HepG2 (cell line): ENCODE measurements at regions not wholly inside any gene's neighbourhood (a gene's known extent, or its start where the extent isn't known, plus 50 kb on each side); places are given as distances from the start of the nearest gene placed in this dataset.

Source experiments
- ATAC-seq: fragments of 200-7000 bp; cut with Tn5 transposase; 3 replicates; pipeline ENCODE4 v1.9.1; 2020; ENCODE audit warnings: mild to moderate bottlenecking, moderate library complexity
- BruUV-seq: library from RNA; stranded (reverse); fragments of 400-500 nt; replicated peaks from 2 replicates; lab custom pipeline; 2021; lab: Mats Ljungman, UMichigan
- CTCF ChIA-PET: fragments of 300-600 bp; formaldehyde crosslinking; extraction: SDS; loops from one replicate; lab custom pipeline; 2021; ENCODE audit warnings: low total read pairs, inconsistent platforms, low intra/inter-chr PET ratio; lab: Yijun Ruan, JAX
- POLR2A ChIA-PET: fragments of 350-600 bp; sonication (Branson Sonifier 250); formaldehyde crosslinking; loops from one replicate; lab custom pipeline; 2020; ENCODE audit warnings: antibody characterized with exemption, inconsistent platforms; lab: Yijun Ruan, JAX
- DNase-seq: peaks from one replicate; pipeline ENCODE4 v3.0.0-alpha.2; 2015; ENCODE audit warnings: low spot score
- FAIRE-seq: peaks from 3 replicates; lab custom pipeline; 2011; peaks lifted over from hg19 to GRCh38; lab: Jason Lieb, UNC
- H2AFZ ChIP-seq: one replicate; pipeline ENCODE4 v1.6.1; 2011; ENCODE audit warnings: low read length, inconsistent platforms
- H3K27ac ChIP-seq: fragments of 300-600 bp; 3 replicates; pipeline ENCODE4 v1.8.0; 2011; ENCODE audit warnings: mixed run types, mild to moderate bottlenecking, mixed read lengths, low read length, inconsistent platforms; ENCODE audit not compliant: insufficient read depth; ENCODE audit errors: extremely low read length
- H3K27me3 ChIP-seq, 2 experiments: fragments of 200-600 bp in 1 of 2; 2 replicates in 1 of 2; 3 replicates in 1 of 2; pipeline versions ENCODE4 v1.6.0 to v1.8.0; 2011; ENCODE audit warnings: low read length in 2 of 2, mild to moderate bottlenecking in 2 of 2, moderate library complexity in 2 of 2, inconsistent platforms in 1 of 2; ENCODE audit not compliant: insufficient read depth in 2 of 2, control insufficient read depth in 1 of 2
- H3K36me3 ChIP-seq, 2 experiments: fragments of 200-600 bp in 1 of 2; replicated peaks in 1 of 2; 2 replicates in 1 of 2; 3 replicates in 1 of 2; pipeline versions ENCODE4 v1.5.1 to v1.8.0; 2011; ENCODE audit warnings: low read length in 2 of 2, inconsistent platforms in 1 of 2; ENCODE audit not compliant: insufficient read depth in 2 of 2, control insufficient read depth in 1 of 2
- H3K4me1 ChIP-seq: 2 replicates; pipeline ENCODE4 v1.5.1; 2012; ENCODE audit warnings: low read length, inconsistent platforms; ENCODE audit not compliant: insufficient read depth
- H3K4me2 ChIP-seq: 2 replicates; pipeline ENCODE4 v1.6.0; 2011; ENCODE audit warnings: low read depth, low read length, inconsistent platforms
- H3K4me3 ChIP-seq, 3 experiments: fragments of 200-600 bp in 1 of 3; sonication (generic), shearing (Covaris generic) in 1 of 3; replicated peaks in 1 of 3; 2 replicates each; pipeline ENCODE4 v1.5.1; 2011 to 2016; ENCODE audit warnings: low read length in 3 of 3, inconsistent platforms in 2 of 3, low read depth in 2 of 3, mild to moderate bottlenecking in 2 of 3, control low read depth in 1 of 3, mixed read lengths in 1 of 3; ENCODE audit not compliant: insufficient read depth in 1 of 3
- H3K79me2 ChIP-seq: one replicate; pipeline ENCODE4 v1.6.1; 2011; ENCODE audit warnings: low read length, inconsistent platforms; ENCODE audit not compliant: insufficient read depth
- H3K9ac ChIP-seq: 2 replicates; pipeline ENCODE4 v1.6.0; 2011; ENCODE audit warnings: mild to moderate bottlenecking, low read depth, low read length, inconsistent platforms; ENCODE audit not compliant: insufficient read depth
- H3K9me3 ChIP-seq: 2 replicates; pipeline ENCODE4 v1.5.1; 2012; ENCODE audit warnings: mild to moderate bottlenecking, low read length
- H4K20me1 ChIP-seq: 2 replicates; pipeline ENCODE4 v1.6.0; 2011; ENCODE audit warnings: inconsistent platforms, mild to moderate bottlenecking, low read length, moderate library complexity; ENCODE audit not compliant: insufficient read depth
- CENPX ChIP-seq: sonication (generic); formaldehyde crosslinking; IDR thresholded peaks from 2 replicates; pipeline ENCODE4 v1.9.0; 2021; ENCODE audit warnings: mild to moderate bottlenecking, missing genetic modification reagents, moderate library complexity
- KAT8 ChIP-seq: IDR thresholded peaks from 2 replicates; pipeline ENCODE4 v1.6.1; 2016; ENCODE audit warnings: missing genetic modification reagents, missing compliant biosample characterization
- NR2F2 ChIP-seq: IDR thresholded peaks from 2 replicates; pipeline ENCODE4 v1.6.1; 2012; ENCODE audit warnings: low read depth, inconsistent platforms, borderline replicate concordance
- ZEB1 ChIP-seq: IDR thresholded peaks from 2 replicates; pipeline ENCODE4 v1.6.1; 2012; ENCODE audit warnings: mild to moderate bottlenecking, low read depth, inconsistent platforms; ENCODE audit not compliant: insufficient replicate concordance
- ZNF18 ChIP-seq: sonication (generic); formaldehyde crosslinking; IDR thresholded peaks from 2 replicates; pipeline ENCODE4 v1.8.0; 2022; ENCODE audit warnings: mild to moderate bottlenecking, missing genetic modification reagents; ENCODE audit not compliant: insufficient replicate concordance
- ZNF180 ChIP-seq: sonication (generic); formaldehyde crosslinking; IDR thresholded peaks from 2 replicates; pipeline ENCODE4 v1.4.0; 2020; ENCODE audit warnings: low read depth, missing genetic modification reagents, borderline replicate concordance
- ZNF3 ChIP-seq: IDR thresholded peaks from 2 replicates; pipeline ENCODE4 v1.7.0; 2017; ENCODE audit warnings: inconsistent platforms
- ZNF607 ChIP-seq: sonication (generic); formaldehyde crosslinking; IDR thresholded peaks from 2 replicates; pipeline ENCODE4 v1.5.1; 2020; ENCODE audit warnings: missing genetic modification reagents, mild to moderate bottlenecking, borderline replicate concordance
- ZNF616 ChIP-seq: sonication (generic); formaldehyde crosslinking; IDR thresholded peaks from 2 replicates; pipeline ENCODE4 v1.5.0; 2020; ENCODE audit warnings: low read depth, mild to moderate bottlenecking, missing genetic modification reagents
- ZNF891 ChIP-seq: sonication (generic); formaldehyde crosslinking; IDR thresholded peaks from 2 replicates; pipeline ENCODE4 v1.5.0; 2020; ENCODE audit warnings: mild to moderate bottlenecking, missing genetic modification reagents
- WGBS: methylation state at CpG from one replicate; pipeline ENCODE4 v1.1.6; 2017; ENCODE audit warnings: low lambda C conversion rate; 5-methylcytosine and 5-hydroxymethylcytosine counted together
- in situ Hi-C: cut with HindIII; loops from 2 replicates; pipeline ENCODE4 v1.10.0; 2017; ENCODE audit warnings: low pct_unique_long_range_greater_than_20kb; ENCODE audit not compliant: extremely low pct_ligation_motif_present
- intact Hi-C: fragments of 100-400 bp; cut with micrococcal nuclease; formaldehyde crosslinking; loops from one replicate; pipeline ENCODE4 v1.10.0; 2022; ENCODE audit not compliant: unreplicated experiment
- TF ChIP-seq, protein P1 (sequence below): sonication (generic); formaldehyde crosslinking; IDR thresholded peaks from 2 replicates; pipeline ENCODE4 v1.5.1; 2020; ENCODE audit warnings: missing genetic modification reagents, mild to moderate bottlenecking, borderline replicate concordance

- no peak overlapping the region for H2AFZ ChIP-seq
- in situ Hi-C loops: no loop called here
- no peak overlapping the region for H3K4me2 ChIP-seq
- no peak for DNase-seq
- 6% methylated on average over 2 of the region's 2 CpGs for WGBS
- H3K36me3 ChIP-seq: no peaks in the 10 kb centered on the region
- no peak for ATAC-seq
- H3K9me3 ChIP-seq: no peaks in the 10 kb centered on the region
- H3K79me2 ChIP-seq: no peaks in the 10 kb centered on the region
- no peaks in the 10 kb centered on the region for H4K20me1 ChIP-seq
- ChIA-PET CTCF (no interaction called here), POLR2A (no interaction called here)
- intact Hi-C loops: no loop called here
- H3K9ac ChIP-seq: no peak overlapping the region
- TF ChIP-seq, protein P1, sequence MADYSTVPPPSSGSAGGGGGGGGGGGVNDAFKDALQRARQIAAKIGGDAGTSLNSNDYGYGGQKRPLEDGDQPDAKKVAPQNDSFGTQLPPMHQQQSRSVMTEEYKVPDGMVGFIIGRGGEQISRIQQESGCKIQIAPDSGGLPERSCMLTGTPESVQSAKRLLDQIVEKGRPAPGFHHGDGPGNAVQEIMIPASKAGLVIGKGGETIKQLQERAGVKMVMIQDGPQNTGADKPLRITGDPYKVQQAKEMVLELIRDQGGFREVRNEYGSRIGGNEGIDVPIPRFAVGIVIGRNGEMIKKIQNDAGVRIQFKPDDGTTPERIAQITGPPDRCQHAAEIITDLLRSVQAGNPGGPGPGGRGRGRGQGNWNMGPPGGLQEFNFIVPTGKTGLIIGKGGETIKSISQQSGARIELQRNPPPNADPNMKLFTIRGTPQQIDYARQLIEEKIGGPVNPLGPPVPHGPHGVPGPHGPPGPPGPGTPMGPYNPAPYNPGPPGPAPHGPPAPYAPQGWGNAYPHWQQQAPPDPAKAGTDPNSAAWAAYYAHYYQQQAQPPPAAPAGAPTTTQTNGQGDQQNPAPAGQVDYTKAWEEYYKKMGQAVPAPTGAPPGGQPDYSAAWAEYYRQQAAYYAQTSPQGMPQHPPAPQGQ: no peak
- TF ChIP-seq ZNF180 (CRISPR knock-in tag) (no peak), NR2F2 (no peak), ZNF607 (no peak), ZNF18 (CRISPR knock-in tag) (no peak), ZNF3 (CRISPR knock-in tag) (no peak), KAT8 (no peak), ZNF616 (CRISPR knock-in tag) (no peak), CENPX (CRISPR knock-in tag) (no peak), ZNF891 (CRISPR knock-in tag) (no peak), ZEB1 (no peak)
- BruUV-seq: no TSS peak
- no peak for FAIRE-seq
- H3K27ac ChIP-seq: no peak overlapping the region
- H3K4me1 ChIP-seq: no peaks in the 10 kb centered on the region
- 0 out of 5 replicates have a peak, but pooled peaks cover 0 to under 1% of the 10 kb centered on the region in 2 experiments for H3K27me3 ChIP-seq
- no peak overlapping the region for H3K4me3 ChIP-seq
Measured at GRCh38 chr9:89986190-89986589, 381.4 kb downstream of the GADD45G start.
